NCI-H2107 treated with DMSO at 0.1 percent for 48 hours (cell line): ENCODE measurements at regions not wholly inside any gene's neighbourhood (a gene's known extent, or its start where the extent isn't known, plus 50 kb on each side); places are given as distances from the start of the nearest gene placed in this dataset.
"Not testable (repeated sequence)": the region's sequence is repeated elsewhere in the genome, so short reads cannot be mapped to it uniquely, and the experiment has no call there.

ENCODE experiments used
- DNase-seq: peaks from one replicate; lab custom pipeline; 2025; ENCODE audit not compliant: unreplicated experiment; lab: John Stamatoyannopoulos, UW

GRCh38 chr20:12566596-12566995, 442.2 kb upstream of the SPTLC3 start:
- DNase-seq = no peak

GRCh38 chr20:12570371-12570770, 438.4 kb upstream of the SPTLC3 start:
- peak; percentile 39 for DNase-seq

GRCh38 chr20:12573442-12573841, 435.3 kb upstream of the SPTLC3 start:
- no peak for DNase-seq

- DNase-seq = no peak
Observed at GRCh38 chr20:12575352-12576095, 433.2 kb upstream of the SPTLC3 start.

GRCh38 chr20:12577213-12577612, 431.6 kb upstream of the SPTLC3 start:
- DNase-seq = no peak

- no peak for DNase-seq
Observed at GRCh38 chr20:12581644-12582289, 427.0 kb upstream of the SPTLC3 start.

GRCh38 chr20:12582710-12583109, 426.1 kb upstream of the SPTLC3 start:
- DNase-seq = not testable (repeated sequence)

GRCh38 chr20:12591949-12592470, 416.8 kb upstream of the SPTLC3 start:
- peak; percentile 65 for DNase-seq

GRCh38 chr20:12592756-12593155, 416.0 kb upstream of the SPTLC3 start:
- no peak for DNase-seq

GRCh38 chr20:12593342-12593873, 415.4 kb upstream of the SPTLC3 start:
- no peak for DNase-seq

GRCh38 chr20:12594410-12595088, 414.2 kb upstream of the SPTLC3 start:
- no peak for DNase-seq

GRCh38 chr20:12595841-12596240, 412.9 kb upstream of the SPTLC3 start:
- DNase-seq = no peak

GRCh38 chr20:12596863-12597262, 411.9 kb upstream of the SPTLC3 start:
- DNase-seq = no peak

- no peak for DNase-seq
Observed at GRCh38 chr20:12597551-12597950, 411.2 kb upstream of the SPTLC3 start.

GRCh38 chr20:12598894-12599293, 409.9 kb upstream of the SPTLC3 start:
- DNase-seq = no peak

GRCh38 chr20:12599494-12599893, 409.3 kb upstream of the SPTLC3 start:
- no peak for DNase-seq

GRCh38 chr20:12605751-12606150, 403.0 kb upstream of the SPTLC3 start:
- DNase-seq = no peak

- no peak for DNase-seq
Observed at GRCh38 chr20:12610871-12611270, 397.9 kb upstream of the SPTLC3 start.

GRCh38 chr20:12614764-12615163, 394.0 kb upstream of the SPTLC3 start:
- DNase-seq = no peak

GRCh38 chr20:12617076-12617475, 391.7 kb upstream of the SPTLC3 start:
- no peak for DNase-seq

GRCh38 chr20:12623870-12624269, 384.9 kb upstream of the SPTLC3 start:
- no peak for DNase-seq

- DNase-seq = no peak
Observed at GRCh38 chr20:12627485-12627884, 381.3 kb upstream of the SPTLC3 start.
